ENCODE measurements at regions not wholly inside any gene's neighbourhood (a gene's known extent, or its start where the extent isn't known, plus 50 kb on each side); places are given as distances from the start of the nearest gene placed in this dataset.
"Not testable (repeated sequence)": the region's sequence is repeated elsewhere in the genome, so short reads cannot be mapped to it uniquely, and the experiment has no call there.

DNA sequence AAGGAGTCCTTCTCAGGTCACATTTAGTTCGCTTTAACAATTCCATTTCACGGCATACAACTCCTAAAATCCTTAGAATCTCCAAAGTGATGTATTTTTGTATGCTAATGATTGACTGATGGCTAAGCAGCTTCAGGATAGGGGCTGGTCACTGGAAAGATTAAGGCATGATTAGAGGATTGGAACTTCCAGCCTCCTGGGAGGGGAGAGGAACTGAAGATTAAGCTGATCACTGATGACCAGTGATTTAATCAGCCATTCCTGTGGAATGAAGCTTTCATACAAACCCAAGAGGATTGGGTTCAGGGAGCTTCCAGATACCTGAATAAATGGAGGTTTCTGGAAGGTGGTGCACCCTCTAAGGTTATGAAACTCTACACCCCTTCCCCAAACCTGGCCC, 123.9 kb upstream of the CDK13 start:
- H3K4me2 ChIP-seq (ENCODE audit: low read length): no peak overlapping the region

DNA sequence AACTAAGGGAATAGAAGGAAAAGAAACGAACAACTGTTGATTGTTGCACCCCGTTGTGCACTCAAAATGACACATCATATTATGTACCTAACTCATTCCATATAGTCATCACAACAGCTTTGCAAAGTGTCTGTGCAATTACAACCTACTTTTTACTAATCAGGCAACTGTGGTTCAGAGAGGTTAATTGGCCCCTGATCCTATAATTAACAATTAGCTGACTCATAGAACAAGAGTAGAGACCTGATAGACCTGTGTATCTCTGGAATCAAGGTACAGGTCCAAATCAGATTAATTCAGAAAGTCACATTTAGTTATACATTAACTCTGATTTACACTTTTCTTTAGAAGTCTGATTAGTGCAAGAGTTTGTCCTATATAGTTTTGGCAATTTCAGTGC, 122.5 kb upstream of the CDK13 start:
- H3K9ac ChIP-seq (ENCODE audit: low read length): no peak overlapping the region
- H3K79me2 ChIP-seq (ENCODE audit: low read length): no peaks in the 10 kb centered on the region
- no peaks in the 10 kb centered on the region for H3K36me3 ChIP-seq (replicated peaks; ENCODE audit: low read depth, low read length)
- H3K4me3 ChIP-seq (ENCODE audit: low read length): no peak overlapping the region
- no peaks in the 10 kb centered on the region for H3K9me3 ChIP-seq (ENCODE audit: insufficient read depth, low read length)
- no peak overlapping the region for H3K27ac ChIP-seq (ENCODE audit: low read length)
- H3K4me1 ChIP-seq (ENCODE audit: low read length): peaks cover 4% of the 10 kb centered on the region
- no peak overlapping the region for H2AFZ ChIP-seq (ENCODE audit: low read depth, low read length)
- no peak overlapping the region for H3K4me2 ChIP-seq (ENCODE audit: low read length)
- H3K27me3 ChIP-seq (ENCODE audit: low read depth, low read length): peaks cover 10% of the 10 kb centered on the region
- no peaks in the 10 kb centered on the region for H4K20me1 ChIP-seq (ENCODE audit: insufficient read depth, low read length)
- TF ChIP-seq CTCF (IDR thresholded peaks at IDR 0.05; ENCODE audit: low read depth, low read length): no peak
- no peak for TF ChIP-seq EZH2phosphoT487 (IDR thresholded peaks at IDR 0.05; ENCODE audit: low read depth)

More for the DNA sequence above, 123.9 kb upstream of the CDK13 start:
- H3K79me2 ChIP-seq (ENCODE audit: low read length): no peaks in the 10 kb centered on the region
- no peak overlapping the region for H3K9ac ChIP-seq (ENCODE audit: low read length)
- no peak overlapping the region for H2AFZ ChIP-seq (ENCODE audit: low read depth, low read length)
- no peaks in the 10 kb centered on the region for H3K36me3 ChIP-seq (replicated peaks; ENCODE audit: low read depth, low read length)
- peaks cover 4% of the 10 kb centered on the region for H3K4me1 ChIP-seq (ENCODE audit: low read length)
- H3K27me3 ChIP-seq (ENCODE audit: low read depth, low read length): peaks cover 18% of the 10 kb centered on the region
- no peaks in the 10 kb centered on the region for H3K9me3 ChIP-seq (ENCODE audit: insufficient read depth, low read length)
- no peak for TF ChIP-seq CTCF (IDR thresholded peaks at IDR 0.05; ENCODE audit: low read depth, low read length)
- TF ChIP-seq EZH2phosphoT487 (IDR thresholded peaks at IDR 0.05; ENCODE audit: low read depth): no peak
- H4K20me1 ChIP-seq (ENCODE audit: insufficient read depth, low read length): no peaks in the 10 kb centered on the region
- H3K27ac ChIP-seq (ENCODE audit: low read length): no peak overlapping the region
- no peak overlapping the region for H3K4me3 ChIP-seq (ENCODE audit: low read length)

- H2AFZ ChIP-seq (ENCODE audit: low read depth, low read length): no peak overlapping the region
- no peak overlapping the region for H3K27ac ChIP-seq (ENCODE audit: low read length)
- no peak overlapping the region for H3K9ac ChIP-seq (ENCODE audit: low read length)
- H4K20me1 ChIP-seq (ENCODE audit: insufficient read depth, low read length): no peaks in the 10 kb centered on the region
- H3K36me3 ChIP-seq (replicated peaks; ENCODE audit: low read depth, low read length): no peaks in the 10 kb centered on the region
- peaks cover 4% of the 10 kb centered on the region for H3K4me1 ChIP-seq (ENCODE audit: low read length)
- TF ChIP-seq EZH2phosphoT487 (IDR thresholded peaks at IDR 0.05; ENCODE audit: low read depth) (no peak), CTCF (IDR thresholded peaks at IDR 0.05; ENCODE audit: low read depth, low read length) (no peak)
- H3K9me3 ChIP-seq (ENCODE audit: insufficient read depth, low read length): no peaks in the 10 kb centered on the region
- no peak overlapping the region for H3K4me3 ChIP-seq (ENCODE audit: low read length)
- H3K27me3 ChIP-seq (ENCODE audit: low read depth, low read length): peaks cover 10% of the 10 kb centered on the region
- no peaks in the 10 kb centered on the region for H3K79me2 ChIP-seq (ENCODE audit: low read length)
- H3K4me2 ChIP-seq (ENCODE audit: low read length): no peak overlapping the region
Observed at GRCh38 chr7:39829028-39829427, 121.0 kb upstream of the CDK13 start.

GRCh38 chr7:39832519-39833085, 117.5 kb upstream of the CDK13 start:
- Histone ChIP-seq H2AFZ (ENCODE audit: low read depth, low read length) (no peak overlapping the region), H3K4me1 (ENCODE audit: low read length) (peaks cover 4% of the 10 kb centered on the region), H3K27ac (ENCODE audit: low read length) (no peak overlapping the region), H3K79me2 (ENCODE audit: low read length) (no peaks in the 10 kb centered on the region), H4K20me1 (ENCODE audit: insufficient read depth, low read length) (no peaks in the 10 kb centered on the region), H3K9ac (ENCODE audit: low read length) (no peak overlapping the region), H3K4me2 (ENCODE audit: low read length) (no peak overlapping the region), H3K36me3 (replicated peaks; ENCODE audit: low read depth, low read length) (no peaks in the 10 kb centered on the region), H3K4me3 (ENCODE audit: low read length) (no peak overlapping the region), H3K27me3 (ENCODE audit: low read depth, low read length) (no peaks in the 10 kb centered on the region; the same call in 1 of the 2 replicates), H3K9me3 (ENCODE audit: insufficient read depth, low read length) (no peaks in the 10 kb centered on the region)
- TF ChIP-seq EZH2phosphoT487 (IDR thresholded peaks at IDR 0.05; ENCODE audit: low read depth): no peak
- TF ChIP-seq CTCF (IDR thresholded peaks at IDR 0.05; ENCODE audit: low read depth, low read length): no peak

- H3K9ac ChIP-seq (ENCODE audit: low read length); H3K27ac ChIP-seq (ENCODE audit: low read length); H3K4me2 ChIP-seq (ENCODE audit: low read length); H3K27me3 ChIP-seq (ENCODE audit: low read depth, low read length); H2AFZ ChIP-seq (ENCODE audit: low read depth, low read length); H4K20me1 ChIP-seq (ENCODE audit: insufficient read depth, low read length); H3K79me2 ChIP-seq (ENCODE audit: low read length); H3K4me3 ChIP-seq (ENCODE audit: low read length); H3K9me3 ChIP-seq (ENCODE audit: insufficient read depth, low read length); H3K36me3 ChIP-seq (replicated peaks; ENCODE audit: low read depth, low read length); H3K4me1 ChIP-seq (ENCODE audit: low read length): not testable (repeated sequence)
Observed at GRCh38 chr7:39833180-39833799, 116.8 kb upstream of the CDK13 start.

- not testable (repeated sequence) for H3K4me1 ChIP-seq (ENCODE audit: low read length); H3K27me3 ChIP-seq (ENCODE audit: low read depth, low read length); H4K20me1 ChIP-seq (ENCODE audit: insufficient read depth, low read length); H3K36me3 ChIP-seq (replicated peaks; ENCODE audit: low read depth, low read length); H3K9me3 ChIP-seq (ENCODE audit: insufficient read depth, low read length); H2AFZ ChIP-seq (ENCODE audit: low read depth, low read length); H3K79me2 ChIP-seq (ENCODE audit: low read length); H3K4me2 ChIP-seq (ENCODE audit: low read length); H3K4me3 ChIP-seq (ENCODE audit: low read length); H3K9ac ChIP-seq (ENCODE audit: low read length); H3K27ac ChIP-seq (ENCODE audit: low read length)
Observed at GRCh38 chr7:39833865-39834634, 116.0 kb upstream of the CDK13 start.

Data from OCI-LY3 (cell line).